Activated CD8-positive, alpha-beta memory T cell treated with anti-CD3 and anti-CD28 coated beads, Interleukin-2, amount 10 ng/mL, durations not matched to agents 7 days and 5 days (primary cell): ENCODE measurements at regions not wholly inside any gene's neighbourhood (a gene's known extent, or its start where the extent isn't known, plus 50 kb on each side); places are given as distances from the start of the nearest gene placed in this dataset.
"Not testable (repeated sequence)": the region's sequence is repeated elsewhere in the genome, so short reads cannot be mapped to it uniquely, and the experiment has no call there.

Source experiments
- ATAC-seq: fragments of 150-1000 bp; cut with Tn5 transposase; one replicate; pipeline ENCODE4 v1.10.0; 2021; ENCODE audit warnings: moderate library complexity
- CTCF ChIA-PET: fragments of 350-600 bp; sonication (Branson Sonifier 250); formaldehyde crosslinking; loops from one replicate; lab custom pipeline; 2021; ENCODE audit warnings: antibody characterized with exemption; lab: Charles Lee
- DNase-seq: peaks from one replicate; pipeline ENCODE4 v3.0.0-alpha.2; 2020
- H3K27ac Mint-ChIP-seq: one replicate; pipeline ENCODE4 v1.8.0; 2021; ENCODE audit warnings: mild to moderate bottlenecking, mixed read lengths
- H3K27me3 Mint-ChIP-seq: one replicate; pipeline ENCODE4 v1.8.0; 2021; ENCODE audit warnings: mixed read lengths
- H3K36me3 Mint-ChIP-seq: one replicate; pipeline ENCODE4 v1.8.0; 2021; ENCODE audit warnings: mild to moderate bottlenecking, mixed read lengths
- H3K4me1 Mint-ChIP-seq: one replicate; pipeline ENCODE4 v1.8.0; 2021; ENCODE audit warnings: mixed read lengths
- H3K4me3 Mint-ChIP-seq: one replicate; pipeline ENCODE4 v1.8.0; 2021; ENCODE audit warnings: mild to moderate bottlenecking, moderate library complexity, mixed read lengths
- H3K9me3 Mint-ChIP-seq: one replicate; pipeline ENCODE4 v1.8.0; 2022; ENCODE audit warnings: low read depth, mixed read lengths

DNA sequence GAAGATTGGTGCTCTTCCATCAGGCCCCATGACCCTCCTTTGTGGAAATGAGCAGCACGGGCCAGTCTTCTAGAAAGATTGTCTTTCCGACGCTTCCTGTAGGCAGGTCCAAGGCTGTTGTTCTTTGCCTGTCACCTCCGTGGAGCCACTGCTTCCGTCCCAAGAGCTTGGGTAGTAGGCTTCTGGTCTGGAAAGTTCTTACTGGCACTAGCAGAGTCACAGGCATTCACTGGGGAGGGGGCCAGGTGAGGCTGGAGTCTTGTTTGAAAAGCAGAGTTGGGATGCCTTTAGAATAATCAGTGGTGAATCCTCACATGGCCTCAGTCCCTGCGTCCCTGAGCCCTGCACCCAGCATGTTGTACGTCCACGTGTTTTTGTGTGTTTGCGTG lies 76.2 kb upstream of the ADPGK start:
- no peaks in the 10 kb centered on the region for H3K36me3 Mint-ChIP-seq
- H3K27ac Mint-ChIP-seq: no peak overlapping the region
- DNase-seq (no peak), ATAC-seq (no peak)
- H3K9me3 Mint-ChIP-seq: no peaks in the 10 kb centered on the region
- CTCF ChIA-PET: no interaction called here
- peaks cover 20% of the 10 kb centered on the region for H3K27me3 Mint-ChIP-seq
- no peaks in the 10 kb centered on the region for H3K4me1 Mint-ChIP-seq
- no peak overlapping the region for H3K4me3 Mint-ChIP-seq

DNA sequence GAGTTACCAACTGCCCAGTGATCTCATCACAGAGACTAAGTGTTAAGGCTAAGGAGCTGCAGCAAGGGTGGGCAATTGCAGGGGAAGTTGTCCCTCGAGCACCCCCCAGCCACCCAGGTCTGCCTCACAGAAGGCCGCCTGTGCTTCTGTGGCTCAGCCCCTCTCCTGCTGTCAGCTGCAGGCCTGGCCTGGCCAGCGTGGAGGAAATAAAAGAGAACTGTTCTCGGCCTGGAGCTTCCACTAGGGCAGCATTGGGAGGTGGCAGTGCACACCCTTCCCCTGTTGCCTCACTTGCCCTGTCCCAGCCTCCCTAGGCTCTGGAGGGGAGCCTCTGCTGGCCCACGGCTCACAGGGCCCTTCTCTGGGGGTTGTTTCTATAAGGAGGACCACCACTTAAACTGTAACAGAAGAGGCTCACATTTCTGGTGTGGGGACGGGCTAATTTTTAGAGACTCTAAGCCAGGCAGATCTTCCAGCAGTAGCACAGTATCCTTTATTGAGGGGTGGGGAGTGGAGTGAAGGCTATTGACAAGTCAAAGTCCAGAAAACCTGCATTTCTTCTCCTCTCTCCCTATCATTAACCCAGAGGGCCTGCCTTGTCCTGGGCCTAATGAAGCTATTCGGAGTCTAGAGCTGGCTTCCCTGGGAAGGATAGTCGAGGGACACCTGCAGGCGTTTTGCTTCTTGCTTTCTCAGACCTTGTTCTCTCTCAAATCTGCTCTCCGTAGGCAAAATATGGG lies 75.6 kb upstream of the ADPGK start:
- ATAC-seq: no peak
- Mint-ChIP-seq H3K27me3 (peaks cover 17% of the 10 kb centered on the region), H3K4me3 (no peak overlapping the region), H3K4me1 (no peaks in the 10 kb centered on the region), H3K27ac (no peak overlapping the region), H3K9me3 (no peaks in the 10 kb centered on the region), H3K36me3 (no peaks in the 10 kb centered on the region)
- DNase-seq: no peak
- CTCF ChIA-PET: no interaction called here

DNA sequence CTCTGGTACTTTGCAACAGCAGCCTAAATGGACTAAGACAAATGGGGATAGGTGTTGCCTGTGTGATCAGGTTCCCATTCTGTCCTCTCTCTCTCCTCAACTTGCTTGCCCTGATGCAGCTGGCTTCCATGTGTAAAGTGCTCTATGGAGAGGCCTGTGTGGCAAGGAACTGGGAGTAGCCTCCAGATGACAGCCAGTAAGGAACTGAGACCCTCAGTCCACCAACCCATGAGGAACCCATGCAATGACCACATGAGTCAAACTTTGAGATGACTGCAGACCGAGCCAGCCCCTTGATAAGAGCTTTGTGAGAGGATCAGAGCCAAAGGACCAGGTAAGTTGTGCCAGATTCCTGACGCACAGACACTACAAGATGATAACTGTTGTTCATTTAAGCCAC lies 74.6 kb upstream of the ADPGK start:
- no peaks in the 10 kb centered on the region for H3K4me1 Mint-ChIP-seq
- CTCF ChIA-PET: no interaction called here
- H3K27me3 Mint-ChIP-seq: peaks cover 21% of the 10 kb centered on the region
- DNase-seq (no peak), ATAC-seq (no peak)
- H3K36me3 Mint-ChIP-seq: no peaks in the 10 kb centered on the region
- no peaks in the 10 kb centered on the region for H3K9me3 Mint-ChIP-seq
- H3K4me3 Mint-ChIP-seq: no peak overlapping the region
- no peak overlapping the region for H3K27ac Mint-ChIP-seq

DNA sequence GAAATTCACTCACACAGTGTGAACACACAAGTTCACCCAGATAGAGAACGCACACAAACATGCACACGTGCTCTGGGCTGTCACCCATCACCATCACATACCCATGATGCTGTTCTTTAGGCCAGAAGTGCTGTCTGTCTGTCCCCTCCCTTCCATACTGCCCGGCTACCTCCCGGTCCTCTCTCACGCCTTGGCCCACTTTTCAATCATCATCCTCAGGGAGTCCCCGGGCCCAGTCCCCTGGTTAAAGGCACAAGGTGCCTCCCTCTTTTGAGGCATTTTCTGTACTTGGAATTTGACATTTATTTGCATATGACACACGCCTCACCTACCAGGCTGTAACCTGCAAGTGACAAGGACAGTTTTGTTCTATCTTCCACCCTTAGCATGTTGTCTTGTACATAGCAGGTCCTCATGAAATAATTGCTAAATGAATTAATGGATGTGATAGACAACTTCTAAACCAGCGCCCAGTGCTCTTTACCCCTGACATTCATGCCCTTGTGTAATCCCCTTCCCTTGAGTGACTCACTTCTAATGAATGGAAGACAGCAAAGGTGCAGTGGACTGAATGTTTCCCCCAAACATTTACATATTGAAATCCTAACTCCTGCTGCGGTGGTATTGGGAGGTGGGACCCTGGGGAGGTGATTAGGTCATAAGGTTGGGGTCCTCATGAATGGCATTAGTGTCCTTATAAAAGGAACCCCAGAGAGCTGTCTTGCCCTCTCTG lies 73.9 kb upstream of the ADPGK start:
- no peak for DNase-seq
- no peak overlapping the region for H3K27ac Mint-ChIP-seq
- H3K4me3 Mint-ChIP-seq: no peak overlapping the region
- CTCF ChIA-PET: no interaction called here
- H3K4me1 Mint-ChIP-seq: no peaks in the 10 kb centered on the region
- no peaks in the 10 kb centered on the region for H3K9me3 Mint-ChIP-seq
- ATAC-seq: no peak
- peaks cover 18% of the 10 kb centered on the region for H3K27me3 Mint-ChIP-seq
- no peaks in the 10 kb centered on the region for H3K36me3 Mint-ChIP-seq

DNA sequence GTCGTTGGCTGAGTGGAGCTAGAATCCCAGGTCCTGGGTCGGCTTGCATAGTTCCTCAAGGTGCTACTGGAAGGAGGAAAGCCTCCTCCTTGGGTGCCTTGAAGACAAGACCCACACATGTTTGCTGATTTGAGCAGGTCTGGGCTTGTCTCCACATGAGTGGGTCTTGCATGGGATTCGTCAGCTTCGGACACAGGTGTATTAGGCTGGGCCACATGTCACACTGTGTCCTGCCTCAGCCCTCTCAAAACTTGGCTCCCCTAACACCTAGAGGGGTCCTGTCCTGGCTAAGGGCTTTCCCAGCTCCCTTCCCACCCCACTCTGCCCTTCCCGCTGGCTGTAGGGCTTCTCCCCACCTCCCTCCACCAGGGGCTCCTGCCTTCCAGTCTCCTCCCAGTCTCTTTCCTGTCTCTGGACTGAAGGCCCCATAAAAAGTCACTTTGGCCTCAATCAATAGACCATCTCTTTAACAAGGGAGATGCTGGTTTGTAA lies 73.0 kb upstream of the ADPGK start:
- Mint-ChIP-seq H3K9me3 (no peaks in the 10 kb centered on the region), H3K36me3 (no peaks in the 10 kb centered on the region), H3K4me3 (no peak overlapping the region), H3K27ac (no peak overlapping the region), H3K4me1 (no peaks in the 10 kb centered on the region), H3K27me3 (peaks cover 18% of the 10 kb centered on the region)
- ATAC-seq (no peak), DNase-seq (no peak)
- CTCF ChIA-PET: no interaction called here

DNA sequence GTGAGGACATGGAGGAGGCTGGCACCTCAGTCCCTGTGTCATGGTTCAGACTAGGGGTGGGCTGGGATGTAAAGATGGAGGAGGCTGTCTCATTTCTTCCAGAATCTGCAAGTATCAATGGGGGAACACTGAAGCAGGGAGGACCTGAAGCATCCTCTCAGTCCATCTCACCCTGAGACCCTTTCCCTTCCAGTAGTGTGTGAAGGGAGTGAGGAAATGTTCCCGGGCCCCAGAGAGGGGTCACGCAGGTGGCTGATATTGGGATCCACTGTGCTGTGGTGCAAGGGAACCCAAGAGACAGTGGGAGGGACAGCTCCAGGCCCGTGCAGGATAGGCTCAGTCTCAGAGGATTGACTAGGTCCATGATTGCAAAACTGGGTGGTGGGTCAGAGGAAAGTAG lies 72.2 kb upstream of the ADPGK start:
- CTCF ChIA-PET: no interaction called here
- Mint-ChIP-seq H3K9me3 (no peaks in the 10 kb centered on the region), H3K4me1 (no peaks in the 10 kb centered on the region), H3K27ac (no peak overlapping the region), H3K36me3 (no peaks in the 10 kb centered on the region), H3K4me3 (no peak overlapping the region), H3K27me3 (peaks cover 15% of the 10 kb centered on the region)
- ATAC-seq: no peak
- DNase-seq: no peak

DNA sequence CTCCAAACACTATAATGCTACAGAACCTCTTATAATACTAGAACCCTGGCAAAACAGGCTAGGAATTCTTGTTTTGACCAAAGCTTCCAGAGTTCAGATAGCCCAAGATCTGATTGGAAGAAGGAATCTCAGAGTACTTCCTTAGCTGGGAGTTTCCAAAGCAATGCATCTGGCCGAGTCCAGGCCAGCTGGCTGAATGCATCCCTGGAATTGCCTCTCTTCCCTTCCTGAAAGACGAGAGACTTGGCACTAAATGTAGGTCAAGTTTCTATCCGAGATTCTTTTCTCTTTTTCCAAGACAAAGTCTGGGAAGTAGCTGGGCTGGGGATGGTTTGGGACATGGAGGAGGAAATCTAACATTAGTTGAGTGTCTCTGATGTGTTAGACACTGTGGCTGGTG lies 68.7 kb upstream of the ADPGK start:
- Mint-ChIP-seq H3K36me3 (no peaks in the 10 kb centered on the region), H3K27ac (no peak overlapping the region), H3K9me3 (no peaks in the 10 kb centered on the region), H3K4me1 (no peaks in the 10 kb centered on the region), H3K4me3 (no peak overlapping the region), H3K27me3 (peaks cover 35% of the 10 kb centered on the region)
- CTCF ChIA-PET: no interaction called here
- DNase-seq (no peak), ATAC-seq (no peak)

DNA sequence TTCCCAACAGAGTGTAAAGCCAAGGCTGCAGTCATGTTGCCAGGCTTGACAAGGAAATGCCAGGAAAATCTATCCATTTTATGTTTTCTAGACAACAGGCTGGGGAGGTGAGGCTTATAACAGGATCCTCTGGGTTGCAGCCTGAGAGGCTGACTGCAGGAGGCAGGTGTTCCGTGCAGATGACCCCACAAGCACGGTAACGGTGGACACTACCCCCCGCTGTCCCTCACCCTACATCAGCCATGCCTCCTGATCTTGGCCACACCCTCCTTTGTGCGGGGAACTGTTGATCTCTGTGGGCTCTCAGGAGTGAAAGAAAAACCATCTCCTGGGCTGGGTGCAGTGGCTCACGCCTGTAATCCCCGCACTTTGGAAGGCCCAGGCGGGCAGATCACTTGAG lies 68.0 kb upstream of the ADPGK start:
- no peak overlapping the region for H3K27ac Mint-ChIP-seq
- H3K4me3 Mint-ChIP-seq: no peak overlapping the region
- H3K4me1 Mint-ChIP-seq: no peaks in the 10 kb centered on the region
- ATAC-seq: no peak
- DNase-seq: no peak
- H3K9me3 Mint-ChIP-seq: no peaks in the 10 kb centered on the region
- CTCF ChIA-PET: no interaction called here
- H3K27me3 Mint-ChIP-seq: peaks cover 35% of the 10 kb centered on the region
- no peaks in the 10 kb centered on the region for H3K36me3 Mint-ChIP-seq

DNA sequence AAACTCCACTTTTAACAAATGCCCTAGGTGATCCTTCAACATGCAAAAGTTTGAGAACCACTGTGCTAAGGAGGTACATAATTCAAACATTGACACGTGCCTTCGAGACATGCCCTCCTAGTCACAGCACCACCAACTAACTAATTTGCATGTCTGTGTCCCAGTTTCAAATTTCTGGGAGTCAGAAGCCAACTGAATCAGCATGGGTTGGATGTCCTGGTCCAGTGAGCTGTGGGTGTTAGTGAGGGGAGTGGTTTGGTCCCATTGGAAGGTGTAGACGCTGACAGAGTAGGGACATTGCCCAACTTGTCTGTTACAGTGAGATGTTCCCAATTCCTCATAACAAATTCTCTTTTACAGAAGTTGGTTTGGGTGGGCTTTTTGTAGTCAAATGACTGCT lies 67.3 kb upstream of the ADPGK start:
- no peaks in the 10 kb centered on the region for H3K4me1 Mint-ChIP-seq
- H3K4me3 Mint-ChIP-seq: no peak overlapping the region
- ATAC-seq: no peak
- H3K27ac Mint-ChIP-seq: no peak overlapping the region
- CTCF ChIA-PET: no interaction called here
- peaks cover 42% of the 10 kb centered on the region for H3K27me3 Mint-ChIP-seq
- H3K36me3 Mint-ChIP-seq: no peaks in the 10 kb centered on the region
- DNase-seq: no peak
- H3K9me3 Mint-ChIP-seq: no peaks in the 10 kb centered on the region

DNA sequence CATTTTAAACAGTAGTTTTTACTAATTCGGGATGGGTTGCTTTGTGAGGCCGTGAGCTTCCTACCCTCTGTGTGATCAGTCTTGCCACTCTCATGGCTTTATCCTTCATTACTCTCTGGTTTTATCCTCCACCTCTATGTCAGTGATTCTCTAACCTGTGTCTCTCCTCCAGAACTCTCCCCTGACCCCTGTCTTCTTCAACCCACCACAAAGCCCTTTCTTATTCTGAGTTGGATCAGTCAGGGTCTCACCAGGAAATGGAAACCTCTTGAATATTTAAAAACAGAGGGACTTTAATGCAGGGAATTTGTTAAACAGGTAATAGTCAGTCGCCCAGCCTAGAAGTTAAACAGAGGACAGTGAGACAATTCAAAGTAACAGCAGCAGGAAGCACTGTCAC lies 64.2 kb upstream of the ADPGK start:
- Mint-ChIP-seq H3K4me3 (no peak overlapping the region), H3K27ac (no peak overlapping the region), H3K4me1 (peaks cover 9% of the 10 kb centered on the region), H3K9me3 (no peaks in the 10 kb centered on the region), H3K36me3 (no peaks in the 10 kb centered on the region), H3K27me3 (peaks cover 33% of the 10 kb centered on the region)
- ATAC-seq (no peak), DNase-seq (no peak)
- CTCF ChIA-PET: no interaction called here

DNA sequence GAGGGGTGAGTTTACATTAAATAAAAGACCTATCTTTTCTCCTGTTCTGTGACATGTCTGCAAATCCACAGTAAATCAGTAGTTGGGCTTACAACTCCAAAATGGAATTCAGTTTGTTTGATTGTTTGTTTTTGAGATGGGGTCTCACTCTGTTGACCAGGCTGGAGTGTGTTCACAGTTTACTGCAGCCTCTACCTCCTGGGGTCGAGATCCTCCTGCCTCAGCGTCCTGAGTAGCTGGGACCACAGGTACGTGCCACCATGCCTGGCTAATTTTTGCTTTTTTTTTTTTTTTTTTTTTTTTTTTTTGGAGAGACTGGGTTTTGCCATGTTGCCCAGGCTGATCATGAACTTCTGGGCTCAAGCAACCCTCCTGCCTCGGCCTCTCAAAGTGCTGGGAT lies 63.5 kb upstream of the ADPGK start:
- peaks cover 36% of the 10 kb centered on the region for H3K27me3 Mint-ChIP-seq
- DNase-seq: no peak
- H3K27ac Mint-ChIP-seq: no peak overlapping the region

DNA sequence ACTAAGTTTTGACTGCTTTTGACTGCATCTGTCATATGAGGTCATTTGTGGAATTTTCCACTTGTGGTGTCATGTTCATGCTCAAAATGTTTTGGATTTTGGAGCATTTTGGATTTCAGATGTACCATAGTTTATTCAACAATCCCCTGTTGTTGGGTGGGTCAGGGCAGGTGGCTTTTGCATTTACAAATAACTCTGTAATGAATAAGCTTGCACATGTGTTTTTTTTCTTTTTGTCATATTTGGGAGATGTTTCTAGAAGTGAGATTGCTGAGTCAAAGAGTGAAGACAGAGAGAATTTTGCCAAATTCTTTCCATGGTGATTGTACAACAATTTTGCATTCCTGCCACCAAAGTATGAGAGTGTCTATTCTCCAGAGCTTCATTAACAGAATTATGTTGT lies 62.4 kb upstream of the ADPGK start:
- H3K4me3 Mint-ChIP-seq: no peak overlapping the region
- CTCF ChIA-PET: no interaction called here
- H3K4me1 Mint-ChIP-seq: peaks cover 9% of the 10 kb centered on the region
- no peak overlapping the region for H3K27ac Mint-ChIP-seq
- no peaks in the 10 kb centered on the region for H3K9me3 Mint-ChIP-seq
- no peaks in the 10 kb centered on the region for H3K36me3 Mint-ChIP-seq
- DNase-seq (no peak), ATAC-seq (no peak)
- H3K27me3 Mint-ChIP-seq: peaks cover 42% of the 10 kb centered on the region

More for the DNA sequence above, 63.5 kb upstream of the ADPGK start:
- Mint-ChIP-seq H3K4me1 (peaks cover 9% of the 10 kb centered on the region), H3K4me3 (no peak overlapping the region), H3K36me3 (no peaks in the 10 kb centered on the region), H3K9me3 (no peaks in the 10 kb centered on the region)
- no peak for ATAC-seq
- CTCF ChIA-PET: no interaction called here

DNA sequence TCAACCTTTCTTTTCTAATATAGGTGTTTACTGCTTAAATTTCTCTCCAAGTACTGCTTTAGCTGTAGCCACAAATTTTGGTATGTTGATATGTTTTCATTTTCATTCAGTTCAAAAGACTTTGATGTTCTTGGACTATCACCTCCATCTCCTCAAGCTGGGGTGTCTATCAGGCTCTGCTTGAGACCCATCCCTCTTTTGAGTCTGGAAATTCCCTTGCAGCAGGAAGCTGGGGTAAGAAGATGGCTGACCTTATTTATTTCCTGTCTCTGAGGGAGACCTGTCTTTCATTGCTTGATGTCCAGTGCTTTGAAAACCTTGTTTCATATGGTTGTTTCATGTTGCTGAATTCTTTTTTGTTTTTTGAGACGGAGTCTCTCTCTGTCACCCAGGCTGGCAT lies 60.5 kb upstream of the ADPGK start:
- Mint-ChIP-seq H3K36me3 (no peaks in the 10 kb centered on the region), H3K27ac (no peak overlapping the region)

DNA sequence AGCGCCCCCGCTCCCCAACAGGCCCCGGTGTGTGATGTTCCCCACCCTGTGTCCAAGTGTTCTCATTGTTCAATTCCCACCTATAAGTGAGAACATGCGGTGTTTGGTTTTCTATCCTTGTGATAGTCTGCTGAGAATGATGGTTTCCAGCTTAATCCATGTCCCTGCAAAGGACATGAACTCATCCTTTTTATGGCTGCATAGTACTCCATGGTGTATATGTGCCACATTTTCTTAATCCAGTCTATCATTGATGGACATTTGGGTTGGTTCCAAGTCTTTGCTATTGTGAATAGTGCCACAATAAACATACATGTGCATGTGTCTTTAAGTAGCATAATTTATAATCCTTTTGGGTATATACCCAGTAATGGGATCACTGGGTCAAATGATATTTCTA lies 59.8 kb upstream of the ADPGK start:
- H3K36me3 Mint-ChIP-seq, H3K27ac Mint-ChIP-seq, CTCF ChIA-PET, H3K4me3 Mint-ChIP-seq, ATAC-seq, DNase-seq, H3K9me3 Mint-ChIP-seq, H3K4me1 Mint-ChIP-seq: not testable (repeated sequence)
- H3K27me3 Mint-ChIP-seq: peaks cover 43% of the 10 kb centered on the region

More for the DNA sequence above, 60.5 kb upstream of the ADPGK start:
- Mint-ChIP-seq H3K9me3 (no peaks in the 10 kb centered on the region), H3K4me3 (no peak overlapping the region), H3K27me3 (peaks cover 48% of the 10 kb centered on the region), H3K4me1 (peaks cover 9% of the 10 kb centered on the region)
- no peak for DNase-seq
- ATAC-seq: no peak
- CTCF ChIA-PET: no interaction called here
